AG09309 (cell line): ENCODE measurements at regions not wholly inside any gene's neighbourhood (a gene's known extent, or its start where the extent isn't known, plus 50 kb on each side); places are given as distances from the start of the nearest gene placed in this dataset.

ENCODE experiments used
- DNase-seq: peaks from one replicate; pipeline ENCODE4 v3.0.0-alpha.2; 2010; ENCODE audit warnings: low read depth
- H3K4me3 ChIP-seq: 2 replicates; pipeline ENCODE4 v1.5.1; 2011; ENCODE audit warnings: mild to moderate bottlenecking, low read depth, low read length, moderate library complexity; ENCODE audit not compliant: control insufficient read depth
- TF ChIP-seq, protein P1 (sequence below): IDR thresholded peaks from 2 replicates; pipeline ENCODE4 v1.5.1; 2011; ENCODE audit warnings: mild to moderate bottlenecking, low read depth, low read length, inconsistent platforms; ENCODE audit not compliant: insufficient read depth, control insufficient read depth; ENCODE audit errors: missing control alignments

DNA sequence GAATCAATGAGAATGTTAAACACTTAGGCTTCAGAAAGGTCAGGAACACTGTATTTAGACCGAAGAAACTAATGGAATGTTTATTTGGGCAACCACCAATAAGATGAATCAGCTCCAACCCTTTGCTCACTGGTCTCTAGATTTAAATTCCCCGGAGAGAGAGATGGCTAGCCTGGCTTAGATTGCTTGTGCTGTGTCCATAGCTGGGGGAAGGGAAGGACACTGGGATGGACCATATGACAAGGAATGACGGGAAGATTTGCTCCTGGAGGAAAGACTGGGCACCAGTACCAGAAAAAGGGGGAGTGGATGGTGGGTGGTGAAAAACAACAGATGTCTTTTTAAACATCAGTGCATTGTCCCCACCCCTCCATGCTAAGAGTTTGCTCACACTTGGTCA is 426.6 kb downstream of the DUSP10 start:
- no peak overlapping the region for H3K4me3 ChIP-seq
- no peak for DNase-seq
- TF ChIP-seq, protein P1, sequence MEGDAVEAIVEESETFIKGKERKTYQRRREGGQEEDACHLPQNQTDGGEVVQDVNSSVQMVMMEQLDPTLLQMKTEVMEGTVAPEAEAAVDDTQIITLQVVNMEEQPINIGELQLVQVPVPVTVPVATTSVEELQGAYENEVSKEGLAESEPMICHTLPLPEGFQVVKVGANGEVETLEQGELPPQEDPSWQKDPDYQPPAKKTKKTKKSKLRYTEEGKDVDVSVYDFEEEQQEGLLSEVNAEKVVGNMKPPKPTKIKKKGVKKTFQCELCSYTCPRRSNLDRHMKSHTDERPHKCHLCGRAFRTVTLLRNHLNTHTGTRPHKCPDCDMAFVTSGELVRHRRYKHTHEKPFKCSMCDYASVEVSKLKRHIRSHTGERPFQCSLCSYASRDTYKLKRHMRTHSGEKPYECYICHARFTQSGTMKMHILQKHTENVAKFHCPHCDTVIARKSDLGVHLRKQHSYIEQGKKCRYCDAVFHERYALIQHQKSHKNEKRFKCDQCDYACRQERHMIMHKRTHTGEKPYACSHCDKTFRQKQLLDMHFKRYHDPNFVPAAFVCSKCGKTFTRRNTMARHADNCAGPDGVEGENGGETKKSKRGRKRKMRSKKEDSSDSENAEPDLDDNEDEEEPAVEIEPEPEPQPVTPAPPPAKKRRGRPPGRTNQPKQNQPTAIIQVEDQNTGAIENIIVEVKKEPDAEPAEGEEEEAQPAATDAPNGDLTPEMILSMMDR, result no peak

DNA sequence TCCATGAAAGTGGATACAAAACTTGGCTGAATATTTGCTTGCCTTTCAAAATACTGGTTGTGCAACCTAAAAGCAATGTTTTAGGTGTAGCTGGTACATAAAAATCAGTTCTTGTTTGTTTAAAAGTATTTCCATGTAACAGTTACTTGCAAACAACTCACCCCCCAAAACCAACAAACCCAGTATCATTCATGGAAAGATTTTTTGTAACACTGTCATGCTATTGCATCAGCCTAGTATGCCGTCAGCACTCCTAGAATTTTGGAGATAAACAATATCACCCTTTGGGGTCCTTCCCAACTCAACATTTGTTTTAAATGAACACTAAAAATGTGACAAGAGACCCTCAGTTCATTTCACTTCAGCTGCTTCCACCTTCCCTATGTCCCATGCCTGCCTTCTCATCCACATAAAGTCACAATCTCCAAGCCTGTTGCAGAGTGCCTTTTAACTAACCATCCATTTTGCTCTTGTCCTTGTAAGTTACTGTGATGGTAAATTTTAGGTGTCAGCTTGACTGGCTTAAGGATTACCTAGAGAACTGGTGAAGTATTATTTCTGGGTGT is 425.3 kb downstream of the DUSP10 start:
- TF ChIP-seq, protein P1, result no peak
- DNase-seq, result peak; percentile 29
- no peak overlapping the region for H3K4me3 ChIP-seq

DNA sequence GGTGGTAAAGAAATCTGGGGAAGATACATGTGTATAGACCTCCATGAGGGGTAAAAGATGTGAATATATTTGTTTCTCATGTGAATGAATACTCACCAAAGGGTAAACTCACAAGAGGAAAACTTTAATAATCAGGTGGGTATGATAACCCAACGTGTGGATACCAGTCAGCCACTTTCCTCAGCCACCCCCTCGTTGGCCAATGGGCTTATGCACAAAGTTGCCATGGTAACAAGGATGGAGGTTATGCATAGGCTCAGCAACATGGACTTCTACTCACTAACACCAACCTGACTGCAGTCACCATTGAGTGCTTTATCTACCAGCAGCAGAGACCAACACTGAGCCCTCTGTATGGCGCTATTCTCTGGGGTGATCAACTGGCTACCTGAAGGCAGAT is 424.4 kb downstream of the DUSP10 start:
- no peak overlapping the region for H3K4me3 ChIP-seq
- no peak for DNase-seq
- TF ChIP-seq, protein P1, result no peak

DNA sequence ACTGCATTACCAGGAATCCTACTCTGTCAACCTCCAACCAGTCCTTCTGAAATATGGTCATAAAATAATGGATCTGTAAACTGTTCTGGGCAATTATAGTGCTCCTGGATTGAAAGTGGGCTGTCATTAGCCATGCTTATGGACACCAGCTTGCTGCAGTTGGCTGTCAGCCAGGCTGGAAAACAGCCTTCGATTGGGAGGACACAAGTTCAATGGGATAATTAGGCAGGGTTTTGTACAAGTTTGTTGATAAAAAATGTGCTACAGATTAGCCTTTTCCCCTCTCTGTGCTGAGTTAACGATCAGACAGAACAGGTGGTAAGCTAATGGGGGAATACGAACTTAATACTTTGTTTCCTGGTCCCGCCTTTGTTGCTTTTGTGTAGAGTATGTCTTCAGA is 413.9 kb downstream of the DUSP10 start:
- H3K4me3 ChIP-seq, result no peak overlapping the region
- DNase-seq, result no peak

DNA sequence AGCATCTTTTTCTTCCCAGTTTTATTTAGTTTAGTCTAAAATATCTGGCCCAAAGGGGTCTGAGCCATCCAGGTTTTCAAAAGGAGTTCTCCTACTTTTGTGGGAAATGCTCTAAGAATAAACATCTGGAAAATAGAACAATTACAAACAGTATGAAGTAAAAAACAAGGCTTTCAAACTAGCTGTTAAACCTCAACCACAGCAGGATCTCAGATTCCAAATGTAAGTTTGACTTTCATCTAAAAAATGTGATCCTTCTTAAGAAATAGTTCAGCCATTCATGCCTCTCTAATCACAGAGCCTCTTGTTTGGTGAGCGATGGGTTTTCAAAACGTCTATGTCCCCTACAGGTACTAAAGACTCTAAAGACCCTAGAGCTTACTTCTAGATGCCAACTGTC is 413.5 kb downstream of the DUSP10 start:
- H3K4me3 ChIP-seq, result no peak overlapping the region
- TF ChIP-seq, protein P1, result no peak
- DNase-seq, result no peak

More for the DNA sequence above, 413.9 kb downstream of the DUSP10 start:
- TF ChIP-seq, protein P1, result no peak

DNA sequence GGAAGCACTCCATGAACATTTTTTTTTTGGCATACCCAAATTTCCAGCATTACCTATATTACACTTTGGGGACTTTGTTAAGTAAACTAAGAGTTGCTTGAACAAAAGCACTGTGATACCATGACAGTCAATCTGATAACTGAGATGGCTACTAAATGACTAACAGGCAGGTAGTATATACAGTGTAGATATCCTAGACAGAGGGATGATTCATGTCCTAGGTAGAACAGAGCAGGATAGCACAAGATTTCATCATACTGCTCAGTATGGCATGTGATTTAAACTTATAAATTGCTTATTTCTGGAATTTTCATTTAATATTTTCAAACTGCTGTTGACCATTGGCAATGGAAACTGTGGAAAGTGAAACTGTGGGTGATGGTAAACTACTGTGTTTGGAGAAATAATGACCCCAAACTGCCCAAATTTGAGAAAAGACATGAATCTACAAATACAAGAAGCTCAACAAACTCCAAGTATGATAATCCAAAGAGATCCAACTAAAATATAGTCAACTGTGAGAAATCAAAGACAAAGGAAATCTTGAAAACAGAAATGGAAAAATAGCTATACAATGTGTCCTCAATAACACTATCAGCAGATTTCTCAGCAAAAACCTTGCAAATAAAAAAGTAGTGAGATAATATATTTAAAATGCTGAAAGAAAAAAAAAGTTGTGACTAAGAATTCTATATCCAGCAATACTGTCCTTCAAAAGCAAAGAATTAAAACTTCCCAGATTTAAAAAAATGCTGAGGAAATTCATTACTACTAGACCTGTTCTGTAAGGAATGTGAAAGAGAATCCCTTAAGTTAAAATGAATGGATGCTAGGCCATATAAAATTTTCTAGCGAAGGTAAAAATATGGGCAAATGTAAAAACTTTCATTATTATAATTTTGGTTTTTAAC is 410.4 kb downstream of the DUSP10 start:
- H3K4me3 ChIP-seq, result no peak overlapping the region
- no peak for DNase-seq
- TF ChIP-seq, protein P1, result no peak
